Neuron (in vitro differentiated cells): ENCODE measurements at regions not wholly inside any gene's neighbourhood (a gene's known extent, or its start where the extent isn't known, plus 50 kb on each side); places are given as distances from the start of the nearest gene placed in this dataset.

Source experiments
- H2AFZ ChIP-seq: one replicate; pipeline ENCODE4 v1.6.1; 2013; ENCODE audit warnings: low read depth, mild to moderate bottlenecking, inconsistent platforms, low read length, moderate library complexity
- H3K27me3 ChIP-seq: one replicate; pipeline ENCODE4 v1.6.1; 2013; ENCODE audit warnings: low read length; ENCODE audit not compliant: insufficient read depth
- H3K36me3 ChIP-seq: one replicate; pipeline ENCODE4 v1.6.1; 2013; ENCODE audit warnings: low read length; ENCODE audit not compliant: insufficient read depth
- H3K4me1 ChIP-seq: one replicate; pipeline ENCODE4 v1.6.1; 2013; ENCODE audit warnings: low read length; ENCODE audit not compliant: insufficient read depth
- H3K4me3 ChIP-seq: 2 replicates; pipeline ENCODE4 v1.5.1; 2013; ENCODE audit warnings: mild to moderate bottlenecking, low read length, moderate library complexity
- H3K9me3 ChIP-seq: one replicate; pipeline ENCODE4 v1.6.1; 2013; ENCODE audit warnings: low read length

DNA sequence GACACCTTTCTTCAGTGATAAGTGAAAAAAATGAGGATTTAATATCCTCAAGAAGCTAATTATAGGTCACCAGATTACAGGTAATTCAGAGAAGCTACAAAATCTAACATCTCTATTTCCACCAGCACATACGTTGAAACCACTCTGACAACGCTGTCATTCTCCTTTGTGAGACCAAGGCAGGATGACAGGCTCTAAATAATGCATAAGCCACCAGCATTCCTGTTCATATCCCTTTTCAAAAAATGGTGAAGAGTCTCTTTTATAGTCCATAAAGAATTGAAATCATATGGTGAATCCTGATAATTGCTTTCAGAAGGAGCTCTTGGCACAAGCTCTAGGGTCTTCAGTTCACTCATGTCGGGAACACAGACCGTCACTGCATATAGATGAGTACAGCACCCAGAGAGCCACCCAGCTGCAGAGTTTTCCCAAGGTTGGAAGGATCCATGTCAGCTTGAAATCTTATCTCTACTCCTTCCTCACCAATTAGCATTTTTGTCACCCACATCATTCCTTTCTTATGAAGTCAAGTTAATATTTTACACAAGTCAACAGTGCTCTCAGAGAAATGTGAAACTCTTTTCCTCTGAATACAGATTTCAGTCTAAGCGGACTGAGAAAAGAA lies 431.4 kb downstream of the TBC1D4 start:
- Histone ChIP-seq H3K27me3 (no peaks in the 10 kb centered on the region), H3K36me3 (no peaks in the 10 kb centered on the region), H2AFZ (peak overlapping the region; percentile 9), H3K4me3 (no peak overlapping the region), H3K4me1 (peaks cover 12% of the 10 kb centered on the region), H3K9me3 (no peaks in the 10 kb centered on the region)

DNA sequence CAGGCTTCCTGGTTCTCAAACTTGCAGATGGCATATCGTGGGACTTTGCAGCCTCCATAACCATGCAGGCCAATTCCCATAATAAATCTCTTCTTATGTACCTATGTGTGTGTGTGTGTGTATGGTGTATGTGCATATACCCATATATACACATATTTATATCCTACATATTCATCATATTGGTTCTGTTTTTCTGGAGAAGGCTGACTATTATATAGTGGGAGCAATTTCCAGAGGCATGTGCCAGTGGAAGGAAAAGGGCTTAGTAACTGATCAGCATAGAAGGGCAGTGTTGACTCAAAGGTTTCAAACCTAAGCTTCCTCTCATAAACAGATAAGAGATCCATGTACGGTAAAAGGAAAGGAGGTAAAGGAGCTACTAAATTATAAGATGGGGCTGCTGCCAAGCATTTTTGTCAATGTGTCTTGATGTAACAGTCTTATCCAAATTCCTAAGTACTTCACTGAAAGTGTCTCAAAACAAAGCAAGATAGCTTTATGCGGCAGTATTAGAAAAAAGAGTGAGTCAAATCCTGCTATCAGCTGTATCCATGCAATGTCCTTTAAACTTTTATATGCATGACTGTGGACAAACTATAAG lies 432.1 kb downstream of the TBC1D4 start:
- H3K27me3 ChIP-seq = no peaks in the 10 kb centered on the region
- peak overlapping the region; percentile 9 for H2AFZ ChIP-seq
- H3K9me3 ChIP-seq = no peaks in the 10 kb centered on the region
- H3K36me3 ChIP-seq = no peaks in the 10 kb centered on the region
- H3K4me3 ChIP-seq = no peak overlapping the region
- H3K4me1 ChIP-seq = peaks cover 12% of the 10 kb centered on the region

DNA sequence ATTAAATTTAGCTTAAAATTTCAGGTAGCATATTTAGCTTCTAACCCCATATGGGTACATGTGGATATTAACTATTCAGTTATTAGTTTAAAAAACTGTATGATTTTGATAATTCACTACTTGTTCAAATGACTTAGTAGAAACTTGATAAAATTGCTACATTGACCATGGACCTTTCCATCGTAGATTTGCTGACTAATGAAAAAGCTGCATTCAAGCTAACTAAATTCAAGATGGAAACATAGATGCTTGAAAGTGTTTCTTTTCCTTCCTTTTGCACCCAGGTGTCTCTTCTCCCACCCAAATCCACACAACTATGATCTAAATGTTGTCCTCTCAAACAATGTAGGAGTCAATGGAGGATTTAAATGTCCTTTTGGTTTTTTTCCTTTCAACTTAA lies 439.2 kb downstream of the TBC1D4 start:
- Histone ChIP-seq H3K4me1 (no peaks in the 10 kb centered on the region), H3K4me3 (no peak overlapping the region), H3K36me3 (no peaks in the 10 kb centered on the region), H2AFZ (no peak overlapping the region), H3K9me3 (no peaks in the 10 kb centered on the region), H3K27me3 (no peaks in the 10 kb centered on the region)

DNA sequence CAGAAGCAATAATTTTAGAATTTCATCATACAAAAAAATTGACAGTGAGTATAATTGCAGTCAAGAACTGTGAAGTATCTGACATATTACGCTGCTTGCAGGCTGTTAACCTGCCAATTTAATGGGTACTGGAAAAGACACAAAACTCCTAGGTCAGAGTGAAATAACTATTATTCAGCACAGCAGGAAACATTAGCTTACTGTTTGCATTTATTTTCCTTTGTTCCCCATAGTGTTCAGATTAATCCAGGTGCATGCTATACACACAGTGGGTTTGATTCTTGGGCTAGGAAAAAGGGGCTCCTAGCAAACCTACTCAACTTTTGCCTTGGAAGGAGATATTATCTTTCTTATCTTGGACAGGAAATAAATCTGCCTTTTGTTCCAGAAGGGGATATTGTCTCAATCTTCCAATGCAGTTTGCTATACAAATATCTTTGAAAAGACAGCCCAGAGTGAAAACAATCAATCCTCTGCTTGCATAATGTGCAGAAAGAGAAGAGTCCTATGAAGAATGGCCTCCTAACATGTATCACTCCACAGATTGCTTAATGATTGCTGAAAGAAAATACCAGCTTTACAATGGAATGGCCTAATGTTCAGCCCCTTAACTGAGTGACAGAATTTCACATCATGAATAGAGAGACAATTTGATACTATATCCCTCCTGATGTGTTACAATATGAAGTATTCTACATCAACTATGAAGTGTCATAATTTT lies 443.4 kb downstream of the TBC1D4 start:
- H3K4me1 ChIP-seq = no peaks in the 10 kb centered on the region
- H3K27me3 ChIP-seq = no peaks in the 10 kb centered on the region
- peaks cover 4% of the 10 kb centered on the region for H3K9me3 ChIP-seq
- H3K36me3 ChIP-seq = no peaks in the 10 kb centered on the region
- no peak overlapping the region for H3K4me3 ChIP-seq
- no peak overlapping the region for H2AFZ ChIP-seq

DNA sequence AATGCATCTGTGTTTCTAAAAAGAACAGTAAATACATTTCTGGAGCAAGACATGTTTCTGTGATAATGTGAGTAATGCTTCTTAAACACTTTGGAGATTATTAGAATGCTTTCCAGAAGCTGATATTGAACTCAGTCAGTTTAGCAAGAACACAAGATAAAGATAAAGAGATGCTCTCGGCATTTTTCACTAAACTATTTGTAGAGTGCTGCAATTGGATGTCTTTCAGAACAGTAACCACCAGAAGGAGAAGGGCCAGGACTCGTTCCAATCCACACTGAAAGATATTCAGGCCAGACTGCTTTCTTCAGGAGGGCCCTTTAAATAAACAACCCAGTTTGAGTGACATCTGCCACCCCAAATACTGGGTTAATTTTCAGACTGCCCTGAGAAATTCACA lies 456.0 kb downstream of the TBC1D4 start:
- peaks cover 6% of the 10 kb centered on the region for H3K9me3 ChIP-seq
- no peaks in the 10 kb centered on the region for H3K27me3 ChIP-seq
- H3K4me1 ChIP-seq = no peaks in the 10 kb centered on the region
- no peak overlapping the region for H3K4me3 ChIP-seq
- H3K36me3 ChIP-seq = no peaks in the 10 kb centered on the region
- H2AFZ ChIP-seq = peak overlapping the region; percentile 35

DNA sequence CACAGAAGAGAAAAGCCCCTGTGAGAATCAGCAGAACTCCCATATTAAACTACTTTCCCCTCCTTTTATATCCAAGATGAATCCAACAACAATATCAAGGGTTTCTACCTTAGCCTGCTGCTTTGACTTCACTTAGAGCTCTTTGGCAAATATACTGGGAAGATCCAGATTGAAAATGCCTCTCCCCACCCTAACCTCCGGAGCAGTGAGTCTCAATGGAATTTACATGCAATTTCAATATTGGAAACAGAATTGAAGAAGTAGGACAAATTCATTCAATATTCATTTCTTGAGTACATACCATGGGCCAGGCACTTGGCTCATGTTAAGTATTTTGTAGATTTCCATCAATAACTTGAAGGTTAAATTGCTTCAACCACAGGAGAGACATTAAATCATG lies 457.4 kb downstream of the TBC1D4 start:
- H3K4me1 ChIP-seq = no peaks in the 10 kb centered on the region
- H3K4me3 ChIP-seq = no peak overlapping the region
- peaks cover 5% of the 10 kb centered on the region for H3K9me3 ChIP-seq
- H3K36me3 ChIP-seq = no peaks in the 10 kb centered on the region
- no peak overlapping the region for H2AFZ ChIP-seq
- no peaks in the 10 kb centered on the region for H3K27me3 ChIP-seq

DNA sequence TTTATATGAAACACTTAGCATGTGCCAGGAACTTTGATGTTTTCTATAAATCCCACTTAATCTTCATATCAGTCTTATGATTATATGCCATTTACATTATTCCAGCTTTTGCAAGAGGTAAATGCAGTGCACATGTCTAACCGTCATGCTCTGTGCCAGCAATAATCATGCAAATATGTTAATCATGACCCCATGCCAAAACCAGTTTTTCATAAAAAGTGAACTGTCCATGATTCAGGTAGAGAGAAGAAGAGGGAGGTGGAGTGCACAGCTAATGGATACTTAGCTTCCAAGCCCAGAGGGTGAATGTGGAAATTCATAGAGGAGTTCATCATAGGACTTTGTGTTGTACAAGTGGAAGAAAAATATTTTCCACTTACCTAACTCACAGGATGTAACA lies 458.4 kb downstream of the TBC1D4 start:
- no peaks in the 10 kb centered on the region for H3K9me3 ChIP-seq

DNA sequence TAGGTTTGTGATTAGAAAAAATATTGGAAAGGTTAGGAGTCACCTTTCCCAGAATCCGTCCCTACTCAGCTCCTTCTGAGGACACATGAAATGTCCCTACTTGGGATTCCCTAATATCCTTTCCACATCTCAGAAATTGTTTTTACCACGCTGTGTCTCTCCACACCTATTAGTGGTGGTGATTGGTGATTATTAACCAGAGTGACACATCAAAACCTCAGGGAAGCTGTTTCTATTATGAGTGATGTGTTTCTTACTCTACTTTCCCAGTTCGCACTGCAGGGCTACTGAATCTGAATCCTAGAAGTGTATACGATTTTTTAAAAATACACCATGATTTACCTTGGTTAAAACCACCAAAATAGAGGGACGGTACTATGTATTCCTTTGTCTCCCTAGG lies 460.8 kb downstream of the TBC1D4 start:
- H3K36me3 ChIP-seq = no peaks in the 10 kb centered on the region
- H3K4me1 ChIP-seq = no peaks in the 10 kb centered on the region
- H3K4me3 ChIP-seq = no peak overlapping the region
- no peaks in the 10 kb centered on the region for H3K27me3 ChIP-seq
- no peaks in the 10 kb centered on the region for H3K9me3 ChIP-seq
- H2AFZ ChIP-seq = no peak overlapping the region

More for the DNA sequence above, 458.4 kb downstream of the TBC1D4 start:
- Histone ChIP-seq H3K4me1 (no peaks in the 10 kb centered on the region), H3K27me3 (no peaks in the 10 kb centered on the region), H3K36me3 (no peaks in the 10 kb centered on the region), H2AFZ (no peak overlapping the region), H3K4me3 (no peak overlapping the region)

DNA sequence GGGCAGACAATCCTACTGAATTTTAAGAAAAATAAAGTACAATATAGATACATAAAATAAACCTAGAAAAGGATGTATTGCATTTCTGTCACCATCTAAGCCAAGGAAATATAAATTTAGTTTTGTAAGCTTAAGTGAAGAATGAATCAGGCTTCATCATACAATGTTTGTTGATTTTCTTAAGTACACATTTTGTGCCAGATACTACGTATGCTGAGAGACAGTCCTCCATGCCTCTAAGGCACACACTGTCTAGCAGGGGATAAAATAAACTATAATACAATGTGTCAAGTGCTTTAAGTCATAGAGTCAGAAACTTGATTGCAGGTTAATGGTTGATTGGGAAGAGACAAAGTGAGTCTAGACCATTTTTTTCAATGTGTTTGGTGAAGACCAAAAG lies 465.7 kb downstream of the TBC1D4 start:
- Histone ChIP-seq H3K4me3 (no peak overlapping the region), H3K4me1 (no peaks in the 10 kb centered on the region), H3K27me3 (no peaks in the 10 kb centered on the region), H2AFZ (no peak overlapping the region), H3K36me3 (no peaks in the 10 kb centered on the region), H3K9me3 (no peaks in the 10 kb centered on the region)

DNA sequence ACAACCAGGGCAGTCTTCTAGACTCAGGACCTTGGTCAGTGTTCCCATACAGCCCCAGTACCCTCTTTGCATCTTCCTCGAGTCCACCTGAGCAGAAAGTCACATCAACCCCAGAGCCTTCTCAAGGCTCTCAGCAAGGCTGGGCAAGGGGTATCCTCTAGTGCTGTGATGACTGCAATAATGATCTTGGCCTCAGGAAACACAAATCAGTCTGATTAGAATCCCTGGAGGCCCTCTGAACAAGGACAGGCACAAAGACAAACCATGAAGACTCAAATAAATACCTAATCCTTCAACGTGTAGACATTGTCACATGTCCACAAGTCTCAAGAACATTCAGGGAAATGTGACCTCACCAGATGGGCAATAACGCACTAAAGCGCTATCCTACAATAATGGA lies 468.2 kb downstream of the TBC1D4 start:
- Histone ChIP-seq H3K9me3 (no peaks in the 10 kb centered on the region), H3K36me3 (no peaks in the 10 kb centered on the region)

DNA sequence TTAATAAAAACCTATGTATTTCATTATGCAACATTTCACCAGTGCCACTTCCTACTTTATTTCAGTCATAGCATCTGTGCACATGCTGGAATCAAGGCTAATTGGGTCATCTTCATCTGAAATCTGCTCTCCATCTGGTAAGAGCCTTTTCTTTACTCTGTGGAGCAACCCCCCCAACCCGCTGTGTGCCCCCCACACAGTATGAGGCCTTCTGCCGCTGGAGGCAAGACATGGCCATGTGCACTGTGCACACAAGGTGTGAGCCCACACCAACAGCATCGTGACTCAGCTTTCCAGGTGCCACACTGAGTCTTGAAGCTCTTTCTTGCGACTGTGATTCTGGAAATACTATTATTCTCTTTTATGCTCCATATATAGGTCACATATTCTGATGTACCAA lies 471.0 kb downstream of the TBC1D4 start:
- Histone ChIP-seq H3K4me1 (no peaks in the 10 kb centered on the region), H3K4me3 (no peak overlapping the region), H2AFZ (no peak overlapping the region), H3K36me3 (no peaks in the 10 kb centered on the region), H3K27me3 (no peaks in the 10 kb centered on the region), H3K9me3 (no peaks in the 10 kb centered on the region)

More for the DNA sequence above, 468.2 kb downstream of the TBC1D4 start:
- H3K4me3 ChIP-seq = no peak overlapping the region
- no peak overlapping the region for H2AFZ ChIP-seq
- no peaks in the 10 kb centered on the region for H3K27me3 ChIP-seq
- H3K4me1 ChIP-seq = no peaks in the 10 kb centered on the region

DNA sequence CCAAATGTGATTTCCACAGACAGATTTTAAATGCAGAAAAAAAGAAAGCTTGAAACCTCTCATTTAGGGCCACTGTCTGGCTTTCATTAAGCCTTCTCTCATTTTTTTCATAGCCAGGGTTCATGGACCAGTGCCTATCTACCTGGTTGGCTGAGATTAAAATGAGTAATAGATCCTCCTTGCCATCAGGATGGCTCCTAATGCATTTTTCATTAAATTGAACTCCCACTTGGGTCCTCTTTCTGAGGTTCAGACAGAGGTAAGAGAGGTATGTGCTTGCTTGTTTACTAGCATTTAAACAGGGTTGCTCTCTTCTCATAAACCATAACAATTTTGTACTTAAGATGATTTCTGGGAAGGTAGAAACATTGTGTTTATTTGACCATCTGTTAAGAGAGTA lies 473.0 kb downstream of the TBC1D4 start:
- H3K4me1 ChIP-seq = no peaks in the 10 kb centered on the region
- H2AFZ ChIP-seq = no peak overlapping the region
- H3K9me3 ChIP-seq = no peaks in the 10 kb centered on the region
- no peaks in the 10 kb centered on the region for H3K27me3 ChIP-seq
- no peaks in the 10 kb centered on the region for H3K36me3 ChIP-seq
- no peak overlapping the region for H3K4me3 ChIP-seq

DNA sequence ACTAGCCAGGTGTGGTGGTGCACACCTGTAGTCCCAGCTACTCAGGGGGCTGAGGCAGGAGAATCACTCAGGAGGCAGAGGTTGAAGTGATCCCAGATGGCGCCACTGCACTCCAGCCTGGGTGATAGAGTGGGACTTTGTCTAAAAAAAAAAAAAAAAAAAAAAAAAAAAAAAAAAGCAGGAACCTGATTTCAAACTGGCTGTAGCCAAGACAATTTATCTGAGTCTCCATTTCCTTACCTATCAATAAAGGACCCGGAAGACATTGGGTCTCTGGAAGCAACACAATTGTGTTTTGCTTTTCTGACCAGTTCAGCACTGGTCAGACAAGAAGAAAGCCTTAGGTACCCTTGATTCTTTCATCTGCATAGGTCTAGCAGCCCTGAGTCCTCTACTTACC lies 491.0 kb downstream of the TBC1D4 start:
- Histone ChIP-seq H3K4me1 (no peaks in the 10 kb centered on the region), H3K4me3 (no peak overlapping the region), H3K27me3 (no peaks in the 10 kb centered on the region), H3K9me3 (no peaks in the 10 kb centered on the region), H3K36me3 (no peaks in the 10 kb centered on the region), H2AFZ (no peak overlapping the region)
